WTC11 (cell line): ENCODE measurements at regions not wholly inside any gene's neighbourhood (a gene's known extent, or its start where the extent isn't known, plus 50 kb on each side); places are given as distances from the start of the nearest gene placed in this dataset.

Source experiments
- ATAC-seq: fragments of 200-7000 bp; cut with Tn5 transposase; 2 replicates; pipeline ENCODE4 v1.10.0; 2021; ENCODE audit warnings: mild to moderate bottlenecking, moderate library complexity
- CTCF ChIA-PET: fragments of 300-600 bp; sonication (Branson Sonifier 250); formaldehyde crosslinking; loops from one replicate; lab custom pipeline; 2021; ENCODE audit warnings: antibody characterized with exemption; lab: Charles Lee
- POLR2A ChIA-PET: fragments of 350-600 bp; sonication (Branson Sonifier 250); formaldehyde crosslinking; loops from one replicate; lab custom pipeline; 2021; ENCODE audit warnings: antibody characterized with exemption; lab: Charles Lee
- DNase-seq: peaks from one replicate; pipeline ENCODE4 v3.0.0; 2021; ENCODE audit warnings: low spot score
- H3K27ac Mint-ChIP-seq: 2 replicates; pipeline ENCODE4 v1.8.0; 2021; ENCODE audit warnings: mixed read lengths
- H3K27me3 Mint-ChIP-seq: 2 replicates; pipeline ENCODE4 v1.8.0; 2021; ENCODE audit warnings: low read depth, mild to moderate bottlenecking, moderate library complexity, mixed read lengths
- H3K36me3 Mint-ChIP-seq: 2 replicates; pipeline ENCODE4 v1.8.0; 2021; ENCODE audit warnings: mixed read lengths
- H3K4me1 Mint-ChIP-seq: 2 replicates; pipeline ENCODE4 v1.8.0; 2022; ENCODE audit warnings: mixed read lengths
- H3K4me3 Mint-ChIP-seq: 2 replicates; pipeline ENCODE4 v1.8.0; 2021; ENCODE audit warnings: mild to moderate bottlenecking, moderate library complexity, mixed read lengths
- H3K9me3 Mint-ChIP-seq: 2 replicates; pipeline ENCODE4 v1.8.0; 2021; ENCODE audit warnings: mixed read lengths
- ARID4B ChIP-seq: sonication (generic); formaldehyde crosslinking; IDR thresholded peaks from 2 replicates; pipeline ENCODE4 v1.8.0; 2023; ENCODE audit warnings: missing genetic modification reagents, mild to moderate bottlenecking, borderline replicate concordance
- CTCF ChIP-seq: fragments of 200-600 bp; IDR thresholded peaks from 2 replicates; pipeline ENCODE4 v1.8.0; 2022; ENCODE audit warnings: antibody characterized with exemption
- ESRRA ChIP-seq: sonication (generic); formaldehyde crosslinking; IDR thresholded peaks from 2 replicates; pipeline ENCODE4 v1.8.1; 2022; ENCODE audit warnings: mild to moderate bottlenecking, missing genetic modification reagents, borderline replicate concordance
- FOXP4 ChIP-seq: sonication (generic); formaldehyde crosslinking; IDR thresholded peaks from 2 replicates; pipeline ENCODE4 v1.8.0; 2022; ENCODE audit warnings: mild to moderate bottlenecking, missing genetic modification reagents
- JAZF1 ChIP-seq: fragments of 250-450 bp; sonication (Bioruptor Pico); IDR thresholded peaks from 2 replicates; pipeline ENCODE4 v1.9.0; 2021; ENCODE audit warnings: moderate library complexity, mild to moderate bottlenecking, inconsistent platforms
- NR2C2 ChIP-seq: sonication (generic); formaldehyde crosslinking; IDR thresholded peaks from 2 replicates; pipeline ENCODE4 v1.8.0; 2022; ENCODE audit warnings: mild to moderate bottlenecking, missing genetic modification reagents
- OVOL2 ChIP-seq: fragments of 250-450 bp; sonication (Bioruptor Pico); IDR thresholded peaks from 2 replicates; pipeline ENCODE4 v1.9.0; 2021; ENCODE audit warnings: mild to moderate bottlenecking, borderline replicate concordance
- TEAD1 ChIP-seq: sonication (generic); formaldehyde crosslinking; IDR thresholded peaks from 2 replicates; pipeline ENCODE4 v1.8.0; 2022; ENCODE audit warnings: mild to moderate bottlenecking, missing genetic modification reagents
- TEAD4 ChIP-seq: sonication (generic); formaldehyde crosslinking; IDR thresholded peaks from 2 replicates; pipeline ENCODE4 v1.8.0; 2022; ENCODE audit warnings: mild to moderate bottlenecking, missing genetic modification reagents
- USF1 ChIP-seq: sonication (generic); formaldehyde crosslinking; IDR thresholded peaks from 2 replicates; pipeline ENCODE4 v1.8.0; 2022; ENCODE audit warnings: mild to moderate bottlenecking, missing genetic modification reagents
- ZNF138 ChIP-seq: sonication (generic); formaldehyde crosslinking; conservative IDR thresholded peaks from 2 replicates; pipeline ENCODE4 v1.8.1; 2022; ENCODE audit warnings: mild to moderate bottlenecking, moderate library complexity, missing genetic modification reagents
- ZNF671 ChIP-seq: fragments of 250-450 bp; sonication (Bioruptor Pico); IDR thresholded peaks from 2 replicates; pipeline ENCODE4 v1.8.0; 2021; ENCODE audit warnings: mild to moderate bottlenecking

GRCh38 chr2:59530258-59530657 is 1023.2 kb downstream of the BCL11A start (continued):
- TF ChIP-seq FOXP4 (no peak), JAZF1 (CRISPR knock-in tag) (no peak), ARID4B (CRISPR knock-in tag) (no peak), OVOL2 (no peak), TEAD1 (CRISPR knock-in tag) (no peak), ESRRA (CRISPR knock-in tag) (no peak), USF1 (CRISPR knock-in tag) (no peak), CTCF (no peak), NR2C2 (CRISPR knock-in tag) (no peak)

GRCh38 chr2:59529726-59530125 is 1023.7 kb downstream of the BCL11A start:
- no peaks in the 10 kb centered on the region for H3K36me3 Mint-ChIP-seq
- no peaks in the 10 kb centered on the region for H3K27me3 Mint-ChIP-seq
- no peak overlapping the region for H3K27ac Mint-ChIP-seq
- ChIA-PET CTCF (no interaction called here), POLR2A (interaction anchor here (0.7 kb wide), 1 partner anchor 31 kb away, joined by 3 read pairs; no protein-coding TSS in a partner anchor)
- H3K4me1 Mint-ChIP-seq: 0 out of 2 replicates have a peak, but pooled peaks cover 2% of the 10 kb centered on the region
- no peak for ATAC-seq
- no peak overlapping the region for H3K4me3 Mint-ChIP-seq
- no peak for TF ChIP-seq TEAD4 (CRISPR knock-in tag)
- no peak for TF ChIP-seq FOXP4
- TF ChIP-seq ZNF138: no peak
- TF ChIP-seq ZNF671 (CRISPR knock-in tag): no peak
- TF ChIP-seq ARID4B (CRISPR knock-in tag): no peak
- DNase-seq: no peak
- peaks cover 11% of the 10 kb centered on the region for H3K9me3 Mint-ChIP-seq
